ENCODE measurements at regions not wholly inside any gene's neighbourhood (a gene's known extent, or its start where the extent isn't known, plus 50 kb on each side); places are given as distances from the start of the nearest gene placed in this dataset.
"Not testable (repeated sequence)": the region's sequence is repeated elsewhere in the genome, so short reads cannot be mapped to it uniquely, and the experiment has no call there.

GRCh38 chr4:138456349-138456748 lies 214.2 kb upstream of the SLC7A11 start:
- TF ChIP-seq CTCF, POLR2A (IDR thresholded peaks at IDR 0.05): not testable (repeated sequence)

All from lower leg skin (tissue), 3 donors.